Testis (tissue), 2 donors: ENCODE measurements at regions not wholly inside any gene's neighbourhood (a gene's known extent, or its start where the extent isn't known, plus 50 kb on each side); places are given as distances from the start of the nearest gene placed in this dataset.

ENCODE experiments used
- CTCF ChIP-seq, 3 experiments: fragments of 450-650 bp in 2 of 3; fragments of 200-600 bp in 1 of 3; sonication (generic) in 1 of 3; IDR thresholded peaks; one replicate each; pipeline ENCODE4 v1.5.1; 2016 to 2019; ENCODE audit warnings: antibody characterized with exemption in 3 of 3, mild to moderate bottlenecking in 2 of 3, moderate library complexity in 1 of 3
- POLR2A ChIP-seq: fragments of 450-650 bp; IDR thresholded peaks from one replicate; pipeline ENCODE4 v1.6.1; 2017; ENCODE audit warnings: antibody characterized with exemption, mild to moderate bottlenecking, moderate library complexity

GRCh38 chr5:110823571-110823970 is 84.8 kb downstream of the SLC25A46 start:
- no peak for TF ChIP-seq CTCF (IDR thresholded peaks at IDR 0.05)
- no peak for TF ChIP-seq POLR2A
